GM10266 (cell line): ENCODE measurements at regions not wholly inside any gene's neighbourhood (a gene's known extent, or its start where the extent isn't known, plus 50 kb on each side); places are given as distances from the start of the nearest gene placed in this dataset.

Source experiments
- DNase-seq: peaks from one replicate; pipeline ENCODE4 v3.0.0; 2012; ENCODE audit errors: extremely low spot score
- TF ChIP-seq, protein P1 (sequence below): IDR thresholded peaks from 2 replicates; pipeline ENCODE4 v1.5.1; 2012; ENCODE audit warnings: mild to moderate bottlenecking, low read depth; ENCODE audit not compliant: control insufficient read depth, insufficient read depth; ENCODE audit errors: missing control alignments

DNA sequence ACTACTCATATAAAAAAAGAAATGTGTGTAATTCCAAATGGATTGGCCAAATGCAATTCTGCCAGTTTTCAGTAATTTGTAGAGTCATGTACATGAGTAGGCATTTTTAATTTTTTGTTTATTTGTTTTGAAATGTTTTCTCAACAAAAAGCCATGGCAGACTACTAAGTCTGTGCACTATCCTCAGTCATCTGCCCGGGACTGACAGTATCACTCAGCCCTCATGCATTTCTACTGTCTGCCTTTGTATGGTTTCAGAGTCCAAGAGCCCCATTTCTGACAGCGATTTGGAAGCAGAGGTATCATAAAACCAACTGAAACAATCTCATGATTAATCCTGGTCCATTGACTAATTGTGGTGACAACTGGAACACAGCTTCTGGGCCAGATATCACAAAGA, 109.9 kb upstream of the NYAP2 start:
- TF ChIP-seq, protein P1, sequence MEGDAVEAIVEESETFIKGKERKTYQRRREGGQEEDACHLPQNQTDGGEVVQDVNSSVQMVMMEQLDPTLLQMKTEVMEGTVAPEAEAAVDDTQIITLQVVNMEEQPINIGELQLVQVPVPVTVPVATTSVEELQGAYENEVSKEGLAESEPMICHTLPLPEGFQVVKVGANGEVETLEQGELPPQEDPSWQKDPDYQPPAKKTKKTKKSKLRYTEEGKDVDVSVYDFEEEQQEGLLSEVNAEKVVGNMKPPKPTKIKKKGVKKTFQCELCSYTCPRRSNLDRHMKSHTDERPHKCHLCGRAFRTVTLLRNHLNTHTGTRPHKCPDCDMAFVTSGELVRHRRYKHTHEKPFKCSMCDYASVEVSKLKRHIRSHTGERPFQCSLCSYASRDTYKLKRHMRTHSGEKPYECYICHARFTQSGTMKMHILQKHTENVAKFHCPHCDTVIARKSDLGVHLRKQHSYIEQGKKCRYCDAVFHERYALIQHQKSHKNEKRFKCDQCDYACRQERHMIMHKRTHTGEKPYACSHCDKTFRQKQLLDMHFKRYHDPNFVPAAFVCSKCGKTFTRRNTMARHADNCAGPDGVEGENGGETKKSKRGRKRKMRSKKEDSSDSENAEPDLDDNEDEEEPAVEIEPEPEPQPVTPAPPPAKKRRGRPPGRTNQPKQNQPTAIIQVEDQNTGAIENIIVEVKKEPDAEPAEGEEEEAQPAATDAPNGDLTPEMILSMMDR = no peak
- no peak for DNase-seq

DNA sequence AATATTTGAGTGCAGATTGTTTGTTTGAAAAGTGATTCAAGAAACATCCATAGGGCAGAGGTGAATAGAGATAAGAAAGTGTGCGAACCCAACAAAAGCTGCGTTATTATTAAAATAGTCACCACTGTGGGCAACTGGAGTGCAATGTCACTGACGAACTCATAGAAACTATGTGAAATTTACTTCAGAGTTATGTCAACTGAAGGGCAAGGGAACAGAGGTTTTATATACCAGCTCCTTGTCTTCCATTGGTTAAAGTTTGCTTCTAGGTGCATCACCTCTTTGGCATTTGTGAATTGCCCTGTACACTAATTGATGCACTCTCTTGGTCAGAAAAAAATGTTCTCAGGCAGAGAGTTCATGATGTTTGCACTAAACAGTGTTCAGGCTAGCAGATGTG, 110.5 kb upstream of the NYAP2 start:
- TF ChIP-seq, protein P1 = no peak
- DNase-seq = no peak

DNA sequence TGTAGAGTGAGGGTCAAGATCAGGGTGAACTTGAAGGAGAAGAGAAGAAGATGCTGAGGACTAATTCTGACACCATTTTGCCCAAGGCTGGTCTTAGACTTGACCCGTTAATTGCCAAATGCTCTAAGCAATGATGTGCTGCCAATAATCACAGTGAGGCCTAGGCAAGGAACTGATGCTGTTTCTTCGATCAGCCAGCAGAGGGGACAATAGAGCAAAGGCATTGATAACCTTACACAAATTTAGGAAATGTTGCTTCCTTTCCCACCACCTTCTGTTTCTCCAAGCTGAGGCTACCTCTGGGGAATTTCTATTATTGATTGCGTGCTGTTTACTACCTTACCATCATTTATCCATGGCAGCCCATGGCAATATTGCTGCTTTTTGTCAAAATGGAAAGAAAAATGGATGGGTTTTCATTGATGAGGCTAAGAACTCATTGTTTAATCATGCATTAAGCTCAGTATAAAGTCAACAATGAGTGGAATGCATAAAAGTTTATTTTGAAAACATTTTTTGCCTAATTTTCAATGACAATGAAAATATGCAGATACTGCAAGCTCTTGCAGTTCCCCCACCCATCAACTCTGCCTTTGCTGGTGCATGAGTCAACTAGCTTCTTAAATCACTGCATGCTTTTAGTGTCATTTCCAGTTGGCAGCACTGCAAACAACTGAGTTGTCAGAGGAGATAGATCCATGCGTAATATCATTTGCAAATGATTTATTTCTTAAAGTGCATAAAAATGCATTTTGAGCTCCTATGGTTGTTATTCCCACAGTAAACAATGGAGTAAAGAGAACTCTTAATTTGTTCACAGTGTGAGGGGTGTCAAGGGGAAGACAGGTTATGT, 116.4 kb upstream of the NYAP2 start:
- TF ChIP-seq, protein P1 = peak; percentile 71
- peak; percentile 32 for DNase-seq

DNA sequence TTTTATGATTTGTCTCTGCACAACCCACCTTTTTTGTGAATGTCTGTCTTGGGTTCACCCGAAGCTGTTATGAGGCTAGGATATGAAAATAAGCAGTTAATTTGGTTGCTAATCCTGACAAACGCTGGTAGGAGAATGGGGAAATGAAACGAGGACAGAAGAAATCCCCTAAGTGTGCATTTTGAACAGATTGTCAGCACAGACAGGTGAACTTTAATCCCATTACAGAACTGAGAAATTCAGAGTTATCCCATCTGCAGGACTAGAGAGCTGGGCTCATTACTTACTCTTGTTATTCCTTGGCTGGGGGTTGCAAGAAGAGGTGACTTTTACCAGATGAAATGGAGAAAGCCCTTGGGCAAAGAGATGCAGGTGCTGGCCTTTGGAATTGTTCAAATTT, 123.3 kb upstream of the NYAP2 start:
- DNase-seq = peak; percentile 9
- TF ChIP-seq, protein P1 = no peak

DNA sequence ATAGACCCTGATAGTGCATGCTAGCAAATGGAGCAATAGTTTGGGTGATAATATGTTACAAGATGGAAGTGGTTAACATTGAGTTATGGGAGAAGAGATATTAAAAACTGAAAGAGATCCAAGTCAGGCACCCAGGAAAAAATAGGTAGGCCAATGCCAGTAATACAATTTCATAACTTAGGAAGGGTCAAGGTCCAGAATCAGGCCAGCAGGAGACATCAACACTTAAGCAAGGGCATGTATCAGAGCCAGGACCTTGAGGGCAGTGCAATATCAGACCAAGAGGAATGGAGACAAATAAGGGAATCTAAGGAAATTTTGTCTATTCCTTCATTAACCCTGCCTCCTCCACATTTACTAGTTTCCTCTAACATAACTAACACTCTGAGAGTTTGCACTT, 124.1 kb upstream of the NYAP2 start:
- TF ChIP-seq, protein P1 = no peak

DNA sequence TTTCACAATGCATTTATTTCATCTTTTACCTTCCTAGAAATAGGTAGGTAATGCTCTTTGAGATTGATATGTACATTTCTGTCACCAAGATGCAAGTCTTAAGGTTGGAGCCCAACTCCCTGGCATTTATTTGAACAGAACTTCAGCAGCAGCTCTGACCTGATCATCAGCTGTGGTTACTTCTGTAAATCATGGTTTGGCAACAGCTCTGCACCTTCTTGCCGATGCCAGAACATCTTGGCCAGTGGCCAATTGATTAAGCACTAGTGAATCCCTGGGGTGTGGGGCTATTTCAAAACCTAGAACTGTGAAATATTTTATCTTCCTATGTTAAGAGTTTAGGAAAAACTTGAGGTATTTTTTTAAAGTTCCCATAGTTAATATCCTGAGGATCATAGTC, 124.8 kb upstream of the NYAP2 start:
- DNase-seq = no peak
- TF ChIP-seq, protein P1 = no peak

More for the DNA sequence above, 124.1 kb upstream of the NYAP2 start:
- DNase-seq = no peak

DNA sequence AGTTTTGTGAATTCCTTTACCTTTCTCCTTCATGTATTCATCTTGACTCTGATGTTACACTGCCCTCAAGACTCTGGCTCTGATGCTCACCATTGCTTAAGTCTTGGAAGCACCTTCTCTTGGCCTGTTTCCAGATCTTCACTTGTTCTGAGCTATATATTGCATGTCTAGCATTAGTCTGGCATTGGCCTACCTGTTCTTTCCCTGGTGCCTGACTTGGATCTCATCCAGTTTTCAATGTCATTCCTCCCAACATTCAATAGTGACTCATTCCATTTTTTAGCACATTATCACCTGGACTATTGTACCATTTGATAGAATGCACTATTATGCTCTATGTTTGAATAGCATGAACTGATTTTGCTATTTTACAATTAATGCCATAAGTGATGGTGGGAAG, 127.3 kb upstream of the NYAP2 start:
- DNase-seq = no peak
- TF ChIP-seq, protein P1 = no peak
